HFF-Myc (cell line): ENCODE measurements at regions not wholly inside any gene's neighbourhood (a gene's known extent, or its start where the extent isn't known, plus 50 kb on each side); places are given as distances from the start of the nearest gene placed in this dataset.

ENCODE experiments used
- DNase-seq: peaks from one replicate; pipeline ENCODE4 v3.0.0-alpha.2; 2011; ENCODE audit warnings: low read depth; ENCODE audit errors: extremely low read depth
- H3K4me3 ChIP-seq: replicated peaks from 2 replicates; pipeline ENCODE4 v1.5.1; 2011; ENCODE audit warnings: low read depth, mild to moderate bottlenecking, control low read depth, low read length
- CTCF ChIP-seq: IDR thresholded peaks from 2 replicates; pipeline ENCODE4 v1.5.1; 2012; ENCODE audit warnings: mild to moderate bottlenecking, low read depth, low read length, control low read depth; ENCODE audit errors: missing control alignments

GRCh38 chr13:105545811-105546210 is 989.7 kb downstream of the EFNB2 start:
- H3K4me3 ChIP-seq, result no peak overlapping the region
- no peak for DNase-seq
- TF ChIP-seq CTCF, result no peak

- no peak for TF ChIP-seq CTCF
- DNase-seq, result no peak
- H3K4me3 ChIP-seq, result no peak overlapping the region
Observed at GRCh38 chr13:105543742-105544141, 991.7 kb downstream of the EFNB2 start.

GRCh38 chr13:105541565-105541964 is 993.9 kb downstream of the EFNB2 start:
- TF ChIP-seq CTCF, result no peak
- no peak for DNase-seq
- H3K4me3 ChIP-seq, result no peak overlapping the region

- H3K4me3 ChIP-seq, result no peak overlapping the region
- no peak for DNase-seq
- TF ChIP-seq CTCF, result no peak
Observed at GRCh38 chr13:105538346-105538745, 997.1 kb downstream of the EFNB2 start.

GRCh38 chr13:105537113-105537512 is 998.3 kb downstream of the EFNB2 start:
- no peak for TF ChIP-seq CTCF
- H3K4me3 ChIP-seq, result no peak overlapping the region
- DNase-seq, result no peak

GRCh38 chr13:105530468-105530867 is 1005.0 kb downstream of the EFNB2 start:
- no peak overlapping the region for H3K4me3 ChIP-seq
- DNase-seq, result no peak
- TF ChIP-seq CTCF, result no peak

- no peak overlapping the region for H3K4me3 ChIP-seq
- no peak for DNase-seq
- TF ChIP-seq CTCF, result no peak
Observed at GRCh38 chr13:105527127-105527526, 1008.3 kb downstream of the EFNB2 start.
